ENCODE measurements at regions not wholly inside any gene's neighbourhood (a gene's known extent, or its start where the extent isn't known, plus 50 kb on each side); places are given as distances from the start of the nearest gene placed in this dataset.

GRCh38 chr5:5666369-5666768 is 243.9 kb downstream of the ICE1 start:
- Histone ChIP-seq H3K79me1 (ENCODE audit: insufficient read depth, low read depth, low read length, poor library complexity, severe bottlenecking) (no peaks in the 10 kb centered on the region), H2BK5ac (ENCODE audit: insufficient read length, low read length) (no peak overlapping the region), H3K27me3 (ENCODE audit: insufficient read depth, low read length) (no peaks in the 10 kb centered on the region), H3K4me2 (ENCODE audit: insufficient read depth, insufficient read length, low read length) (no peak overlapping the region), H3K23me2 (ENCODE audit: insufficient read length, low read depth, low read length, poor library complexity, severe bottlenecking) (no peaks in the 10 kb centered on the region), H2BK15ac (ENCODE audit: low read depth, low read length) (no peak overlapping the region), H3K18ac (ENCODE audit: insufficient read length, low read depth, low read length) (no peak overlapping the region), H3T11ph (ENCODE audit: low read length) (no peak overlapping the region), H4K91ac (ENCODE audit: insufficient read length, low read depth, low read length) (no peak overlapping the region), H3K4me1 (ENCODE audit: insufficient read depth, low read length) (0 out of 2 replicates have a peak, but pooled peaks cover 2% of the 10 kb centered on the region), H2AFZ (ENCODE audit: low read length) (no peak overlapping the region), H4K20me1 (ENCODE audit: control insufficient read depth, insufficient read depth, insufficient read length) (no peaks in the 10 kb centered on the region), H3K27ac (ENCODE audit: insufficient read length, low read depth, low read length) (no peak overlapping the region), H3K4ac (ENCODE audit: low read depth, low read length) (no peak overlapping the region), H2BK12ac (ENCODE audit: insufficient read length, low read depth, low read length) (no peak overlapping the region), H3K9me3 (ENCODE audit: control insufficient read depth, low read depth, low read length) (no peaks in the 10 kb centered on the region), H3K79me2 (ENCODE audit: insufficient read depth, low read length) (no peaks in the 10 kb centered on the region), H2BK120ac (ENCODE audit: low read depth, low read length, poor library complexity, severe bottlenecking) (no peak overlapping the region), H3K9ac (ENCODE audit: extremely low read depth, insufficient read length, low read length) (no peak overlapping the region), H3K23ac (ENCODE audit: insufficient read length, low read depth, low read length) (no peak overlapping the region), H3K14ac (ENCODE audit: insufficient read depth, low read length) (no peak overlapping the region), H4K8ac (replicated peaks; ENCODE audit: insufficient read length, low read depth, low read length) (no peak overlapping the region), H2BK20ac (ENCODE audit: low read depth, low read length, poor library complexity, severe bottlenecking) (no peak overlapping the region), H4K5ac (ENCODE audit: insufficient read length, low read depth, low read length) (no peak overlapping the region), H3K56ac (ENCODE audit: insufficient read length, low read depth, low read length) (no peak overlapping the region), H2AK5ac (ENCODE audit: insufficient read length, low read length) (no peak overlapping the region)
- H3K4me3 Mint-ChIP-seq = no peak overlapping the region
- DNase-seq = no peak
- no peak overlapping the region for H3K27ac Mint-ChIP-seq
- no peak for TF ChIP-seq CTCF (conservative IDR thresholded peaks at IDR 0.05)
- no CpG with 5 or more reads among the region's 7 CpGs for WGBS (ENCODE audit: extremely low coverage, insufficient read length, low lambda C conversion rate)
- peaks cover 31 to 42% of the 10 kb centered on the region in 2 experiments for H3K4me1 Mint-ChIP-seq
- peaks cover 0 to 2% (median 0%) of the 10 kb centered on the region in 3 experiments; a peak in 1 of 7 replicates for H3K36me3 Mint-ChIP-seq (ENCODE audit: insufficient read depth in 1 of 3, low read depth in 3 of 3)
- no peaks in the 10 kb centered on the region for H3K27me3 Mint-ChIP-seq (ENCODE audit: low read depth)
- peaks cover 0 to 2% of the 10 kb centered on the region in 2 experiments; a peak in 2 of 5 replicates for H3K9me3 Mint-ChIP-seq
